ENCODE measurements at regions not wholly inside any gene's neighbourhood (a gene's known extent, or its start where the extent isn't known, plus 50 kb on each side); places are given as distances from the start of the nearest gene placed in this dataset.
"Not testable (repeated sequence)": the region's sequence is repeated elsewhere in the genome, so short reads cannot be mapped to it uniquely, and the experiment has no call there.

GRCh38 chr20:26091921-26092320 is 395.3 kb upstream of the ZNF337 start:
- TF ChIP-seq EZH2phosphoT487 (IDR thresholded peaks at IDR 0.05; ENCODE audit: low read depth); CTCF (IDR thresholded peaks at IDR 0.05; ENCODE audit: low read depth, low read length): not testable (repeated sequence)

Measured in OCI-LY3 (cell line).